PC-9 (cell line): ENCODE measurements at regions not wholly inside any gene's neighbourhood (a gene's known extent, or its start where the extent isn't known, plus 50 kb on each side); places are given as distances from the start of the nearest gene placed in this dataset.

ENCODE experiments used
- BruUV-seq: library from RNA; stranded (reverse); fragments of 400-500 nt; replicated peaks from 2 replicates; lab custom pipeline; 2021; lab: Mats Ljungman, UMichigan
- CTCF ChIA-PET: fragments of 300-600 bp; sonication (Branson Sonifier 250); formaldehyde crosslinking; loops from one replicate; lab custom pipeline; 2022; ENCODE audit warnings: antibody characterized with exemption; lab: Charles Lee
- POLR2A ChIA-PET: fragments of 300-600 bp; sonication (Branson Sonifier 250); formaldehyde crosslinking; loops from one replicate; lab custom pipeline; 2022; ENCODE audit warnings: antibody characterized with exemption; ENCODE audit not compliant: unreplicated experiment; lab: Charles Lee
- DNase-seq, 2 experiments: peaks; one replicate each; pipeline versions ENCODE4 v3.0.0 to v3.0.0-alpha.2; 2015 to 2022; ENCODE audit warnings: mixed read lengths in 1 of 2
- H2AFZ ChIP-seq: fragments of 200-600 bp; sonication (generic); 2 replicates; pipeline ENCODE4 v1.8.1; 2017; ENCODE audit warnings: antibody characterized with exemption
- H3F3A ChIP-seq: fragments of 200-600 bp; sonication (generic); 2 replicates; pipeline ENCODE4 v1.8.1; 2017; ENCODE audit warnings: antibody characterized with exemption, mild to moderate bottlenecking, low read depth; ENCODE audit not compliant: insufficient read depth
- H3K27ac ChIP-seq: fragments of 200-600 bp; sonication (generic); 2 replicates; pipeline ENCODE4 v1.6.1; 2016; ENCODE audit warnings: mixed run types
- H3K27me3 ChIP-seq: fragments of 200-600 bp; sonication (generic); 2 replicates; pipeline ENCODE4 v1.6.1; 2016; ENCODE audit warnings: low read depth, mixed run types; ENCODE audit not compliant: insufficient read depth
- H3K36me3 ChIP-seq: fragments of 200-600 bp; sonication (generic); 2 replicates; pipeline ENCODE4 v1.6.1; 2016; ENCODE audit warnings: low read depth, mixed run types
- H3K4me1 ChIP-seq: fragments of 200-600 bp; sonication (generic); replicated peaks from 2 replicates; pipeline ENCODE4 v1.6.1; 2016; ENCODE audit warnings: mixed run types; ENCODE audit not compliant: insufficient read depth
- H3K4me2 ChIP-seq: fragments of 200-600 bp; sonication (generic); 2 replicates; pipeline ENCODE4 v1.6.1; 2017; ENCODE audit warnings: mixed run types
- H3K4me3 ChIP-seq: fragments of 200-600 bp; sonication (generic); 2 replicates; pipeline ENCODE4 v1.6.1; 2016; ENCODE audit warnings: mixed run types
- H3K79me2 ChIP-seq: fragments of 200-600 bp; sonication (generic); 2 replicates; pipeline ENCODE4 v1.6.1; 2017; ENCODE audit warnings: low read depth, mixed run types
- H3K9me2 ChIP-seq: fragments of 200-600 bp; sonication (generic); 2 replicates; pipeline ENCODE4 v1.8.1; 2017; ENCODE audit warnings: mild to moderate bottlenecking; ENCODE audit not compliant: insufficient read depth
- H3K9me3 ChIP-seq: fragments of 200-600 bp; sonication (generic); 2 replicates; pipeline ENCODE4 v1.8.1; 2016; ENCODE audit warnings: low read depth; ENCODE audit not compliant: insufficient read depth
- H4K20me1 ChIP-seq: fragments of 200-600 bp; sonication (generic); 2 replicates; pipeline ENCODE4 v1.8.1; 2017; ENCODE audit not compliant: insufficient read depth
- EZH2 ChIP-seq: fragments of 200-600 bp; sonication (generic); IDR thresholded peaks from 2 replicates; pipeline ENCODE4 v1.8.0; 2017; ENCODE audit warnings: antibody characterized with exemption, low read depth
- intact Hi-C: fragments of 100-400 bp; cut with micrococcal nuclease; formaldehyde crosslinking; loops from one replicate; pipeline ENCODE4 v1.10.0; 2022; ENCODE audit not compliant: unreplicated experiment
- TF ChIP-seq, protein P1 (sequence below): fragments of 200-600 bp; sonication (generic); conservative IDR thresholded peaks from 2 replicates; pipeline ENCODE4 v1.6.1; 2017; ENCODE audit warnings: mixed run types, antibody characterized with exemption, mild to moderate bottlenecking, moderate library complexity

DNA sequence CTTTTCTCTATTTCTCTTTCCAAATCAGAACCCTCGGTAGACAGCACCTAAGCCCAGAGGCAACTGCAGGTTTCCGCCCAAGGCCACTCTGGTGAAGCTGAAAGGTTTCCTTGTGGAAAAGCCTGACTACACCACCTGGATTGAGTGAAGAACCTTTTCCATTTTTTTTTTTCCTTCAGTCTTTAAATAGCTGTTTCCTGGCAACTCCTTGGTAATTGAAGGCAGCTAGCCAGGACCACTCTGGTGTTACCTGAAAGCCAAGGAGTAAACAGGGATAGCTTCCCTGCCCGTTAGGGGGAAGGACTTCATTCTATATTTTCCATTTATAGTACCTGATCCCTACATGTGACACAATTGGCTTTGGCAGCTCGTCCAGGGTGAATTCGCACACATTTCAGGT is 1238.4 kb downstream of the GRIK2 start:
- POLR2A ChIA-PET, result no interaction called here
- CTCF ChIA-PET, result no interaction called here
- Histone ChIP-seq H3K9me2 (no peaks in the 10 kb centered on the region), H3K27me3 (no peaks in the 10 kb centered on the region), H2AFZ (no peak overlapping the region), H3K4me1 (no peaks in the 10 kb centered on the region), H3K79me2 (no peaks in the 10 kb centered on the region), H3K9me3 (no peaks in the 10 kb centered on the region), H3K4me3 (no peak overlapping the region), H3K36me3 (no peaks in the 10 kb centered on the region), H3K27ac (no peak overlapping the region), H3K4me2 (no peak overlapping the region), H3F3A (no peaks in the 10 kb centered on the region), H4K20me1 (no peaks in the 10 kb centered on the region)
- no TSS peak for BruUV-seq
- intact Hi-C loops, result no loop called here
- no peak for DNase-seq
- TF ChIP-seq, protein P1, sequence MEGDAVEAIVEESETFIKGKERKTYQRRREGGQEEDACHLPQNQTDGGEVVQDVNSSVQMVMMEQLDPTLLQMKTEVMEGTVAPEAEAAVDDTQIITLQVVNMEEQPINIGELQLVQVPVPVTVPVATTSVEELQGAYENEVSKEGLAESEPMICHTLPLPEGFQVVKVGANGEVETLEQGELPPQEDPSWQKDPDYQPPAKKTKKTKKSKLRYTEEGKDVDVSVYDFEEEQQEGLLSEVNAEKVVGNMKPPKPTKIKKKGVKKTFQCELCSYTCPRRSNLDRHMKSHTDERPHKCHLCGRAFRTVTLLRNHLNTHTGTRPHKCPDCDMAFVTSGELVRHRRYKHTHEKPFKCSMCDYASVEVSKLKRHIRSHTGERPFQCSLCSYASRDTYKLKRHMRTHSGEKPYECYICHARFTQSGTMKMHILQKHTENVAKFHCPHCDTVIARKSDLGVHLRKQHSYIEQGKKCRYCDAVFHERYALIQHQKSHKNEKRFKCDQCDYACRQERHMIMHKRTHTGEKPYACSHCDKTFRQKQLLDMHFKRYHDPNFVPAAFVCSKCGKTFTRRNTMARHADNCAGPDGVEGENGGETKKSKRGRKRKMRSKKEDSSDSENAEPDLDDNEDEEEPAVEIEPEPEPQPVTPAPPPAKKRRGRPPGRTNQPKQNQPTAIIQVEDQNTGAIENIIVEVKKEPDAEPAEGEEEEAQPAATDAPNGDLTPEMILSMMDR, result no peak
- TF ChIP-seq EZH2, result no peak

DNA sequence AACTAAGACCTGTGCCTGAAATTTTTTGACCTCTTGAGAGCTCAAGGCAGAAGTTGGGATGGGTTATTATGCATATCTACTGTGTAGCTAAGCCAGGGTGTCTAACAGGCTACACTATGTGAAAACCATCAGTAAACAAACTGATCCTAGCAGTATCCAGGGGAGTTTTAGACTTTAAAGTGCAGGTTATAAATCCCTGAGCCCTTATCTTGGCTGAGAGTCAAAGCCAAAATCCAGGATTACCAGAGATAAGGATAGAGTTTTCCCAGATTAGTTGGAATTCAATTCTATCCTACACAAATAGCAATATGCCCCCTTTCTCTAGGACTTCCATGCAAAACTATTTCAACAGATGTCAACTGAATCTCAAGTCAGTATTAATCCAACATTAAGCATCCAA is 1229.7 kb downstream of the GRIK2 start:
- H3K4me1 ChIP-seq, result no peaks in the 10 kb centered on the region
- H3F3A ChIP-seq, result no peaks in the 10 kb centered on the region
- no peak overlapping the region for H3K4me2 ChIP-seq
- no peaks in the 10 kb centered on the region for H3K36me3 ChIP-seq
- TF ChIP-seq, protein P1, result no peak
- TF ChIP-seq EZH2, result no peak
- no peak overlapping the region for H2AFZ ChIP-seq
- H3K27ac ChIP-seq, result no peak overlapping the region
- no peaks in the 10 kb centered on the region for H3K27me3 ChIP-seq
- no peaks in the 10 kb centered on the region for H3K79me2 ChIP-seq
- DNase-seq, result no peak
- no peaks in the 10 kb centered on the region for H3K9me3 ChIP-seq
- intact Hi-C loops, result no loop called here
- H3K9me2 ChIP-seq, result no peaks in the 10 kb centered on the region
- H4K20me1 ChIP-seq, result no peaks in the 10 kb centered on the region
- no peak overlapping the region for H3K4me3 ChIP-seq
- no TSS peak for BruUV-seq
- ChIA-PET POLR2A (no interaction called here), CTCF (no interaction called here)

DNA sequence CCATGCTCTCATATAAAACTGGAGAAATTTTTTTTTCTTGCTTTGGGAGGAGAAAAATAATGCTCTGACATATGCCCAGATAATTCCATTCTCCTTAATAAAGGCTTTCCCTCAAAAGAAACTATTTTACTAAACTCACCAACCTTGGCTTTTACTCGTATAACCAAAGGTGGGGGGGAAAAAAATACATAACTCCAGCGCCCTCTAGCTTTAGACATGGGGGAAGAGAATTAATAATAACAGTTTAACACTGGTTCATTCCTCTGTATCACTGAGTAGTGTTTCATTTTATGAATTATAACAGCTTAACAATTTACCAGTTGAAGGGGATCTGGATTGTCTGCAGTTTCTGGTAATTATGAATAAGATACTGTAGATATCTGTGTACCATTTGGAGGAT is 1226.1 kb downstream of the GRIK2 start:
- no peak overlapping the region for H3K27ac ChIP-seq
- DNase-seq, result no peak

More for the DNA sequence above, 1226.1 kb downstream of the GRIK2 start:
- intact Hi-C loops, result no loop called here
- ChIA-PET POLR2A (no interaction called here), CTCF (interaction anchor here (0.6 kb wide), 1 partner anchor 1133 kb away, joined by 3 read pairs; no protein-coding TSS in a partner anchor)
- H4K20me1 ChIP-seq, result no peaks in the 10 kb centered on the region
- no peak overlapping the region for H2AFZ ChIP-seq
- H3K36me3 ChIP-seq, result no peaks in the 10 kb centered on the region
- no peaks in the 10 kb centered on the region for H3K9me3 ChIP-seq
- no peaks in the 10 kb centered on the region for H3K79me2 ChIP-seq
- no peak overlapping the region for H3K4me3 ChIP-seq
- H3K4me1 ChIP-seq, result no peaks in the 10 kb centered on the region
- no peak overlapping the region for H3K4me2 ChIP-seq
- H3F3A ChIP-seq, result no peaks in the 10 kb centered on the region
- no peaks in the 10 kb centered on the region for H3K27me3 ChIP-seq
- no peak for TF ChIP-seq EZH2
- TF ChIP-seq, protein P1, result peak; percentile 66
- BruUV-seq, result no TSS peak
- no peaks in the 10 kb centered on the region for H3K9me2 ChIP-seq
